Esophagus (tissue), 2 donors: ENCODE measurements at regions not wholly inside any gene's neighbourhood (a gene's known extent, or its start where the extent isn't known, plus 50 kb on each side); places are given as distances from the start of the nearest gene placed in this dataset.

Experiments
- H3K27ac ChIP-seq, 2 donors: one replicate each; pipeline ENCODE4 v1.5.1; 2013; ENCODE audit warnings: low read depth in 2 of 2, mild to moderate bottlenecking in 2 of 2, inconsistent platforms in 1 of 2, low read length in 1 of 2, moderate library complexity in 1 of 2
- H3K27me3 ChIP-seq, 2 donors: one replicate each; pipeline ENCODE4 v1.6.1; 2013; ENCODE audit warnings: low read length in 2 of 2, control low read depth in 1 of 2, mild to moderate bottlenecking in 1 of 2; ENCODE audit not compliant: insufficient read depth in 2 of 2, control insufficient read depth in 1 of 2
- H3K36me3 ChIP-seq, 2 donors: one replicate each; pipeline ENCODE4 v1.6.1; 2013; ENCODE audit warnings: low read length in 1 of 2; ENCODE audit not compliant: control insufficient read depth in 2 of 2, insufficient read depth in 2 of 2
- H3K4me1 ChIP-seq, 2 donors: one replicate each; pipeline ENCODE4 v1.6.1; 2013; ENCODE audit warnings: low read length in 1 of 2; ENCODE audit not compliant: control insufficient read depth in 2 of 2, insufficient read depth in 2 of 2
- H3K4me3 ChIP-seq, 2 donors: one replicate each; pipeline ENCODE4 v1.5.1; 2013; ENCODE audit warnings: low read length in 2 of 2, mild to moderate bottlenecking in 2 of 2, low read depth in 1 of 2, moderate library complexity in 1 of 2
- H3K9me3 ChIP-seq, 2 donors: one replicate each; pipeline ENCODE4 v1.6.1; 2013; ENCODE audit warnings: mild to moderate bottlenecking in 2 of 2, low read depth in 1 of 2, low read length in 1 of 2, moderate library complexity in 1 of 2; ENCODE audit not compliant: control insufficient read depth in 2 of 2, insufficient read depth in 1 of 2
- WGBS, 2 donors: extraction: QIAGEN DNeasy Blood & Tissue Kit; methylation state at CpG; one replicate each; pipeline ENCODE4 v1.1.7; 2013; 5-methylcytosine and 5-hydroxymethylcytosine counted together
- donor health status: healthy with polysubstance abuse.
- donor health status: Bipolar disorder and iron deficiency.

DNA sequence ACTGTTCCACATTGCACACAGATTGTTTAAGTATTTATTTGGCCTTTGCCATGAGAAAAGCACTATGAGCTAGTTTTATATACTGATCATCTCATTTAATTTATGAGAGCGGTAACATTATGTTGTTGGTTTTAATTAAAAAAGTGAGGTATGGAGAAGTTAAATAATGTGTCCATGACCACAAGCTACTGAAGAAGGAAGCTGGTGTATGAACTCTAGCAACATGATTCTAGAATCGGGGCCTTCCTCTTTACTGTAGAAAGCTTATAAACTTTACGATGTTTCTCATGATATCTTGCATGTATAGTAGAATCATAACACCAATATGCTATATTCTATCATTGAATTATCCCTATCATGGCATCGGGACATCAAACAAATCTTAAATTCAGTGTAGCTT, 52.9 kb upstream of the CDH18 start:
- no peaks in the 10 kb centered on the region for H3K27me3 ChIP-seq
- no peaks in the 10 kb centered on the region for H3K9me3 ChIP-seq
- 82 to 84% methylated on average over 4 of the region's 4 CpGs for WGBS, 2 donors
- no peak overlapping the region for H3K4me3 ChIP-seq
- no peak overlapping the region for H3K27ac ChIP-seq
- no peaks in the 10 kb centered on the region for H3K4me1 ChIP-seq
- no peaks in the 10 kb centered on the region for H3K36me3 ChIP-seq
